NCI-H1092 (cell line): ENCODE measurements at regions not wholly inside any gene's neighbourhood (a gene's known extent, or its start where the extent isn't known, plus 50 kb on each side); places are given as distances from the start of the nearest gene placed in this dataset.
"Not testable (repeated sequence)": the region's sequence is repeated elsewhere in the genome, so short reads cannot be mapped to it uniquely, and the experiment has no call there.

ENCODE experiments used
- DNase-seq: peaks from one replicate; lab custom pipeline; 2025; lab: John Stamatoyannopoulos, UW

DNA sequence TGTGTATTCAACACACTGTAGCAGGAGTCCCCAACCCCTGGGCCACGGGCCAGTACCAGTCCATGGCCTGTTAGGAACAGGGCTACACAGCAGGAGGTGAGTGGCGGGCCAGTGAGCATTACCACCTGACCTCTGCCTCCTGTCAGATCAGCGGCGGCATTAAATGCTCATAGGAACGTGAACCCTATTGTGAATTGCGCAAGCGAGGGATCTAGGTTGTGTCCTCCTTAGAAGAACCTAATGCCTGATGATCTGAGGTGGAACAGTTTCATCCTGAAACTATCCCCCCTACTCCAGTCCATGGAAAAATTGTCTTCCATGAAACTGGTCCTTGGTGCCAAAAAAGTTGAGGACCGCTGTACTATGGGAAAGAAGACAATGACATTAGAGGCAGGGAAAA lies 386.9 kb downstream of the PREX1 start:
- DNase-seq = no peak

DNA sequence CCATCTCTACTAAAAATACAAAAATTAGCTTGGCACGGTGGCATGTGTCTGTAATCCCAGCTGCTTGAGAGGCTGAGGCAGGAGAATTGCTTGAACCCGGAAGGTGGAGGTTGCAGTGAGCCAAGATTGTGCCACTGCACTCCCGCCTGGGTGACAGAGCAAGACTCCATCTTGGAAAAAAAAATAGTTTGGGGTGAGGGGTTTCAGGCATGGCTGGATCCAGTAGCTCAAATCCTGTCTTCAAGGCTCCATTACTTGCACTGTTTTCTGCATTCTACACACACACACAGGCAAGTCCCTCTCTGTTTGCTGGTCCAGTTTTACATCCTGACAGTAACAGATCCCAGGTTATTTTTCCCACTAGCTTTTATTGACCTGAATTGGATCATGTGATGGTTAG lies 387.5 kb downstream of the PREX1 start:
- DNase-seq = not testable (repeated sequence)

DNA sequence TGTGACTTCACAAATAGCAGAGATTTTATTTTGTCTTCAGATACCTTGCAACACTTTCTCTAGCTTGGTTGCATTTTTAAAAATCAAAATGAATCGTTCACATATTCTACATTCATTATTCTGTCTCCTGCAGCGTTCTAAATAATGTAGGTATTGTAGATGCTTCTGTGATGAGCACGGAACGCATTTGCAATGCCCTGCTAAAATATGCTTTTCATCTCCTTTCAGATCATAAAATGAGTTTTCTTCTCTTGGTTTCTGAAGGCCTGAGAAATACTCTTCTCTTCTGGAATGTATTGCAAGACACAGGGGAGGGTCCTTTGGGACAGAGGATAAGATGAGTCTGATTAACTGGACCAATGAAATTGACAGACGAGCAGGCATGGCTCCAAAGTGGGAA lies 390.7 kb downstream of the PREX1 start:
- DNase-seq = no peak

DNA sequence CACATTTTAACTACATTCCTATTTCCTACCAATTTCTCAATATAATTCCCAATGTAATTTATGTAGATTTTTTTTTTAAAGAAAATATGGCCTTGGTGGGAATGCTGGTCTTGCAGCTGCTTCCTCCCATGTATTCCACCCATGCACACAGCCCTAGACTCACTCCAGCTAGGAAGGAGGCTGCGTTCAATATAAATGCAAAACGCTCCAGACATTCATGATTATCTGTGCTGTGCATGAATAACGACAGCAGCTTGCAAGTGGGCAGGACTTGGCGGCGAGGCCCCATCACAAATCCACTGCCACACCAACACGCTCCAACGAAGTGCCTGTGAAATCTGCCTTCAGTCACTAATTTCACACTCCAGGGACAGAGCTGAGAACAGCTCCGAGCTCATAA lies 391.2 kb downstream of the PREX1 start:
- DNase-seq = not testable (repeated sequence)

DNA sequence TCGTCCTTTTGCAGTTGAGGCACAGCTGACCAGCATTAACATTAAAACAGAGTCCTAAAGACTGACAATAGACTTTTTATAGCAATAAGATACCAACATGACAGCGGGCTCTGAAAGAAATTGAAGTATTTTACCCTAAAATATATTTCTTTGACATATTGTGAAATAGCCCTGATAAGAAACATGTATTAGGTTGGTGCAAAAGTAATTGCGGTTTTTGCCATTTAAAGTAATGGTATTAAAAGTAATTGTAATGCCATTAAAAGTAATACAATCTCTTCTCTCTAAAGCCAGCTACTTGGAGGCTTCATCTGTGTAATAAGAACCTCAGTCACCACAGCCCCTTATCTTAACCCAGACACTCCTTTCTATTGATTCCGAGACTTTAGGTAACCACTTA lies 394.6 kb downstream of the PREX1 start:
- DNase-seq = no peak

DNA sequence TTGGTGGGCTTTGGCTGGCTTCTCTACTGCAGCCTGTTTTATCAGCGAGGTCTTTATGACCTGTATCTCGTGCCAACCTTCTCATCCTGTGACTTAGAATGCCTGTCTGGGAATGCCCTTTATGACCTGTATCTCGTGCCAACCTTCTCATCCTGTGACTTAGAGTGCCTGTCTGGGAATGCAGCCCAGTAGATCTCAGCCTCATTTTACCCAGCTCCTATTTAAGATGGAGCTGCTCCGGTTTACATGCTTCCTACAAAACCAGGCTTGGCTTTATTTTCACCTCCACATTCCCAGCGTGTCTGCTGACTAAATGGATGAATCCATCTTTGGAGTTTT lies 395.3 kb downstream of the PREX1 start:
- DNase-seq = no peak

DNA sequence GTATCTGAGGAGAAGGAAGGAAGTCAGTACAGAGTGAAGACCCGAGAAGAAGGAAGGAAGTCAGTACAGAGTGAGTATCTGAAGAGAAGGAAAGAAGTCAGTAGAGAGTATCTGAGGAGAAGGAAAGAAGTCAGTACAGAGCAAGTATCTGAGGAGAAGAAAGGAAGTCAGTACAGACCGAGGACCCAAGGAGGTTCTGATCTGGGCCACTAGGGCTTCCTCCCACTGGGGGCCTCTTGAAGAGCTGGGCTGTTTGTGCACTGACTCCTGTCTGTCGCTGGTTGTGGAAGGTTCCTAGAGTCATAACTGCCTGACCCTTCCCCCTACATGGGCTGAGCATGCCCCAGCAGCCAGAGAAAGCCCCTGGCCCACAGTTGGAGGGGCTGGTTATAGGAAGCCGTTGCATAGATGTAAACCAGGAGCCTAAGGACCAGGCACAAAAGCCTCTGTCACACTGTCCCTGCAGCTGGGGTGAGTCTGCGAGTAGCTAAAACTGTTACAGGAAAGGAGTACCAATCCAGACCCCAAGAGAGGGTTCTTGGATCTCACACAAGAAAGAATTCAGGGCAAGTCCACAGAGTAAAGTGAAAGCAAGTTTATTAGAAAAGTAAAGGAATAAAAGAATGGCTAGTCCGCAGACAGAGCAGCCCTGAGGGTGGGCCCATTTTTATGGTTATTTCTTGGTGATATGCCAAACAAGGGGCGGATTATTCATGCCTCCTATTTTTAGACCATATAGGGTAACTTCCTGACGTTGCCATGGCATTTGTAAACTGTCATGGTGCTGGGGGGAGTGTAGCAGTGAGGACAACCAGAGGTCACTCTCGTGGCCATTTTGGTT lies 395.9 kb downstream of the PREX1 start:
- DNase-seq = no peak

DNA sequence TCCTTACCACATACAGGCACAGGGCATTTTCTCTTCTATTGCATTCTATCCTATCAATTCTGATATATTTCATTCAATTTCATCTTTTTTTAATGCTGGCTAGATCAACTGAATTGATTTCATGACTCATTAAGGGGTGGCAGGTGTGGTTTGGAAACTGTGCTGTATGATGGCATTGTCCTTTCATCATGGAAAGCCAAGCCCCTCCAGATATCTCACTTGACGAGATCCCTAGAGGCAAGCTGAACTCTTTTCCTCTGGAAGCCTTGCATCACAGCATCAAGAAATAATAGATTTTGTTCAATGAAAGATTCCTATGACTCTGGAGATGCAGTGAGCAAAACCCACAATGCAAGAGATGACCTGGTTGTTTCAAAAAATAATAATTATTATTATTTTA lies 401.2 kb downstream of the PREX1 start:
- DNase-seq = no peak

DNA sequence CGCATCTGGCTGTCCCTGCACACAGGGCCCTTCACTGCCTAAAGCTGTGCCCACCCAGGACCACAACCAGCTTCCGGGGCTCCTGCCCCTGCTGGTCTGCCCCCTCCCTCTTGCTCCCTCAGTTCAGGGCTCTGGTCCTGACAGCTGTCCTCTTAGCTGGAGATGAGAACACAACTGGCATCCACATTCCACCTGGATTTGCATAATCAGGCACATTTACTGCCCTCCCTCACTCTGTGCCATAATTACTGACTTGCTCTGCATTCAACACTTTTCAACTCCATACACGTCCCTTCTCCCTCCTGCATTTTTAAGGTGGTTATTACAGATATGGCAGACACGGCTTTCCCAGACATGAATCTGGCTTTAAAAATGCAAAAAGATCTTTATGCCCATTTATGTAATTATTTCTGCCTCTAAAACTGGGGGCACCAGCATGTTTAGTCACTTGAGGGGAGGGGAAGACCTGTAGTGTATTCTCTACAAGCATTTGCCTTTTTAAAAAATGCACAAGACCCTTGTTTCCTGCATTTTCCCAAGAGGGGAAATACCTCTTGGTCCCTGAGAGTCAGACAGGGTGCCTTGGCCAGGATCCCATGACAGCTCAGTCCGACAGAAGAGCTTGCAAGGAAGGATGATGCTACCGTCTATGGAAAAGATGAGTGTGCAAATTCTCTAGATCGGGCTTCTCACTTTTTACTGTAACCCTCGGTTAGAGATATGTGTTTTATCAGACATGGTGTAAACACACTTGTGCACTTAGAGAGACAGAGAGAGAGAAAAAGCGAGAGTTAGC lies 401.8 kb downstream of the PREX1 start:
- DNase-seq = no peak

DNA sequence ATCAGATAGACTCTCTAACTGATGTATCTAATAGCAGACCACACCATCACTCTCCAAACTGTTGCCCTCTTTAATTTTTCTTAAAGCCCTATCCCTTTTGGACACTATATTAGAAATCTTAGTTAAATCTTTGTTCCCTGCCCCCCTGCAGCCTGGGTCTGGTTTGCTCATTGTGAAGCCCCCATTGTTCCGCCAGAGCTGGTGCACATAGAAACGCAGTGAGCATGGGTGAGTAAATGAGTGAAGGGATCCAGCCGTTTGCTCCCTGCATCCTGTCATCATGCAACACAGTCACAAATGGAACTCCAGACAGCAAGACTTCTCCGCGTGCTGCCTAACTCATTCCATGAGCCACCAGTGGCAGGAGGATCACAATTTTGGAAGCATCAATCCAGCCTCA lies 402.5 kb downstream of the PREX1 start:
- no peak for DNase-seq

DNA sequence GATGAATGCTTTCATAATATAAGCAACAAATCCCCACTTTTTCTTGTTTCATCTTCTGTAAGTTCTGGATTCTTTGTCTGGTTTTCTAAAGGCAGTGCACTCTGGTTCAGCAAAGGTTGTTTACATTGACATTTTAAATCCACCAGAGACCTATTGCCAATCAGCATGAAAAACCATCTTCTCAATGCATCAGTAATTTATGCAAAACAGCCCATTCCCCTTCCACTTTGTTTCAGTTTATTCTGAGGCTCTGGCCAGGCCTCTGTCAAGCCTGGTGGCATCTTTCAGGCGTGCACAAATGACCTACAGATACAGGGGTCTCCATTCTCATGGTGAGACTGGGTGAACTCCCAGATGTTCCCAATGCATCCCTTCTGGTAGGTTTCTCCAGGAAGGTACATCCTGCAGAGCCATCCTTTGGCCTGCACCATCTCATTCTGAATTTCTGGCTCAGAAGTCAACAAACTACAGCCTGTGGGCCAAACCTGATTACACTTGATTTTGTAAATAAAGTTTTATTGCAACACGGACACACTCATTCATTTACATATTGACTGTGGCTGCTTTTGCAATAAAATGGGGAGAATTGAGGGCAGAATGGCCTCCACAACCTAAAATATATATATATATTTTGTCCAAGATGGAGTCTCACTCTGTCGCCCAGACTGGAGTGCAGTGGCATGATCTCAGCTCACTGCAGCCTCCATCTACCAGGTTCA lies 405.4 kb downstream of the PREX1 start:
- no peak for DNase-seq

DNA sequence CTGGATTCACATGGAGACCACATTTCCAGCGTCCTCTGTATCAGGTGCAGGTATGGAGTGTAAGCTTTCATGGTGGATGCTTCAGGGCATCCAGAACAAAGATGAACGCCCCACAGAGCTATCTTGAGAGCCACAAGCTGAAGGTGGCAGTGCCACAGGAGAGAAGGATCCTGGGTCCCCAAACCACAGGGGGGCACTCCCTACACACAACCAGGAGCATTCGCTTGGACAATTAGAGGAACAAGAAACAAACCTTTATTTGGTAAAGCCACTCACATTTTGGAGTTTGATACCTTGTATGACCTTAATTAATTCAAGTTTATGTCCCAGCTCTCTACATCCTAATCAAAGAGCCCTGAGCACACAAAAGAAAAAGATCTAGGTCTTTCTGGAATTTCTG lies 406.3 kb downstream of the PREX1 start:
- no peak for DNase-seq

DNA sequence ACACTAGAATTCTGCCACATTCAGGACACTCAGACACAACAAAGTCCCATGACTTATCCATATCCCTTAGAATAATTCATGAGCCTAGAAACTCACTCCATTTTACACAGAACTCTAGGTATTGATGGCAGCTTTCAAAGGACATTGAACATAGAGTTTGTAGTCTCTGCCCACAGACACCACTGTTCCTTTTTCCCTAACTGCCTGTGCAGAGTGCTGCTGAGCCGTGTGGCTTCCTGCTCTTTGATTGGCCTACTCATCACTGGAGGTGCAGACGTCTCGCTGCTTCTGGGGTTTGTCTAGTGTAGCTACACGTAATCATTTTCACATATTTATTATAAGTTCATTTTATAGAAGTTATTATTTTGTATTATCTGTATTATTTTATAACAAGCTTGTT lies 407.6 kb downstream of the PREX1 start:
- DNase-seq = no peak

DNA sequence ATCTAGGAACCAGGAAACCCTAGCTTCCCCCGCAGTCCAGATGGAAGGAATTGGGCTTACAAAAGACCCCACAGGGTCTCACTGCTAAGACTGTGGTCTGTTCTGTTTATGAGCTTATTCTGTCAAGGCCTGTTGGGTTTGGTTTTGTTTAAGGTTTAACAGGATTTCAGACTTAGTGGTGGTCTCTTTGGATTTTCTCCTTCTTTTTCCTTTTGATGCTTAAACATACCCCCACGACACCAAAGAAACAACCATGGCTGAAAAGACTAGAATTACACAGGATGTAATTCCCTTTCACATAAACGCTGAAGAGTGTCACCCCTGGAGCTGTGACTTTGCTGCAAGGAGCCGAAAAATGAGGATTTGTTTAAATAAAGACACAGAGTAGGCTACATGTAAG lies 408.6 kb downstream of the PREX1 start:
- DNase-seq = no peak

DNA sequence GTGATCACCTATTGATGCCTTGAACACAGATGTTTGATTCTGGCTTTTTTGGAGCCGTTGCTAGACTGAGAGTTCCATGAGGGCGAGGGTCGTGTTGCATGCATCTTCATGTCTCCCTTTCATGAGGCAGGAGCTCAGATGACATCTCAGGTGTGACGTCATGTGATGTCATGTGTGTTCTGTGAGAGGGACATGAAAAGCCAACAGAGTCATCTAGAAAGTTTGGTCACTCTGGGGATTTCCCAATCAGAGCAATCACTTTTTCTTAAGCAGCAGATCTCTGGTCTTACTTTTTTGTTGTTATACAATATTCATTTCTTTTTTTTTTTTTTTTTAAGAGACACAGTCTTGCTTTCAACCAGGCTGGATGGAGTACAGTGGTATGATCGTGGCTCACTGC lies 411.8 kb downstream of the PREX1 start:
- no peak for DNase-seq

DNA sequence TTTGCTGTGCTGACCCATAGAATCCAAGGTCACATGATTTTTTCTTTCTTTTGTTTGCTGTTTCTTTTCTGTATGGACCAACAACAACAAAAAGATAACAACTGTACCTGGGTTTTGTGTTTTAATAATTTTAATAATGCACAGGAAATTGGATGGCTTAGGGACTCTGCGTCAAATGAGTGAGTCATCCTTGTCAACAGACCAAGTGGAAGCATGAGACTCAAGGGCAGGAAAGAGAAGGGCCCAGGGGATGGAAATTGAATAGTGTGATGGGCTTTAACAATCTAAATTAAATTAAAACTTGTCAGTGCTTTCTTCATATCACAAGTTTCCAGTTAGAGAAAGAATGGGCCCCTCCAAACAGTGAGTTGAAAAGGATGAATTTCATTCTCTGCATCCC lies 413.0 kb downstream of the PREX1 start:
- no peak for DNase-seq

DNA sequence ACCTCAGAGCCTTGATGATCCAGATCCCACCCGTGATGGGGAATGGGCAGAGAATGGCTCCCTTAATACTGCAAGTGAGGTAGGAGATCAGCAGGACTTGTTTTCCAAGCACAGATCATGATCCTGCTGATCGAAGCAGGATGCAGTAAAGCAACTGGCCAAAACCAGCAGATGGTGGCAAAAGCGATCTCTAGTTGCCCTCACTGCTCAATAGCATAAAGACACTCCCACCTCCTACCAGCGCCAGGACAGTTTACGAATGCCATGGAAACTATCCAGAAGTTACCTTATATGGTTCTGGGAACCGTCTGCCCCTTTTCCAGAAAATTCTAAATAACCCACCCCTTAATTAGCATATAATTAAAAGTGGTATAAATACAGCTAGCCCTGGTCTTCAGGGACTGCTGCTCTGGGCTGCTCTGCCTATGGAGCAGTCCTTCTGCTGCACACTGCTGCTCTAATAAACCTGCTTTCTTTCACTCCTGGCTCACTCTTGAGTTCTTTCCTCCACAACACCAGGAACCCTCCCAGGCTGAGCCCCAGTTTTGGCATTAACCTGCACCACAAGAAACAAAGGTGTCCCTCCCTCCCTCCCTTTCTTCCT lies 415.8 kb downstream of the PREX1 start:
- no peak for DNase-seq

DNA sequence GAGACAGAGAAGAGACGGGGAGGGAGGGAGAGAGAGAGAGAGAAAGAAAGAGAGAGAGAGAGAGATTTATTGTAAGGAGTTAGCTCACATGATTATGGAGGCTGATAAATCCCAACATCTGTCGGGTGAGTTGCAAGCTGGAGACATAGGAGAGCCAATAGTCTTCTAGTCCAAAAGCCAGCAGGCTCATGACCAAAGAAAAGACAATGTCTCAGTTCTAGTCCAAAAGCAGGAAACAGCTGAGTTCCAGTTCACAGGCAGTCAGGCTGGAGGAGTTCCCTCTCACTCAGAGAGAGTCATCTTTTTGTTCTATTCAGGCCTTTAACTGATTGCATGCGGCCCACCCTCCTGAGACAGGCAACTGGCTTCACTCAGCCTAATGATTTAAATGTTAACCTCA lies 416.6 kb downstream of the PREX1 start:
- no peak for DNase-seq

DNA sequence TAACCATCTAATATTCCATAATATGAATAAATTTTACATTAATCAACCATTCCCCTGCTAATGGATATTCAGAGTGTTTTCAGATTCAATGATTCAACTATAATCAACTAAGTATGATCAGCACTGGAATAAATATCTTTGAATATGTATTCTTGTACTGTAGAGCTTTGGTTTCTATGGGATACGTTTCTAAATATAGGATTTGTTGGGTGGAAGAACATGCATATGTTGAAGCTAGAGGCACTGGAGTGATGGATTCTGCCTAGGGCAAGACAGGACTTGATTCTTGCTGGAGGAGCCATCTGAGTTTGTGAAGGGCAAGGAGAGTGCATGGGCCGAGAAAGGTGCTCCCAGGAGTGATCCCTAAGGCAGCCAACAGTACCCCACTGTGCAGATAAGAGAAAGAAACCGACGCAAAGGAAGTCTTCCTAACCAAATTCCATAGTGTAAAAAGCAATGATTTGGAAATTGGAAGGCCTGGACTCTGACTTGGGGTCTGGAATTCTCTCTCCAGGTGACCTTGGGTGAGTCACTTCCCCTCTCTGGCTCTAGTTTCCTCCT lies 418.7 kb downstream of the PREX1 start:
- no peak for DNase-seq

DNA sequence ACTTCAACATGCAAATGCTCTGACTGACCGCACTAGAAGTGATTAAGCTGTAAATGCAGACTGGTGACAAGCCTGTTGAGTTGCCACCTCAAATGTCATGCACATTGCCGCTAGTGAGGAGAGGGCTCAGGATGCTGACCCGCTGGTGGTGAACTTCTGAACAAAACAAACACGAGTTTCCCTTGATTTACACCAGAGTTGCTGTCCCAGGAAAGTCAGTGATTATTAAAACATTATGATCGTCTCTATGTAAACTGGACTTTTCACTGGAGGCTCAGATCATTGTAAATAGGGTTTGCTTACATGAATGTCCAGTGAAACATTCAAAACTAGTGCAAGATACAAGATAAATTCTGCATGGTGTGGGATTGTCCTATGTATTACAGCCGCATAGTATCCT lies 420.1 kb downstream of the PREX1 start:
- DNase-seq = no peak

DNA sequence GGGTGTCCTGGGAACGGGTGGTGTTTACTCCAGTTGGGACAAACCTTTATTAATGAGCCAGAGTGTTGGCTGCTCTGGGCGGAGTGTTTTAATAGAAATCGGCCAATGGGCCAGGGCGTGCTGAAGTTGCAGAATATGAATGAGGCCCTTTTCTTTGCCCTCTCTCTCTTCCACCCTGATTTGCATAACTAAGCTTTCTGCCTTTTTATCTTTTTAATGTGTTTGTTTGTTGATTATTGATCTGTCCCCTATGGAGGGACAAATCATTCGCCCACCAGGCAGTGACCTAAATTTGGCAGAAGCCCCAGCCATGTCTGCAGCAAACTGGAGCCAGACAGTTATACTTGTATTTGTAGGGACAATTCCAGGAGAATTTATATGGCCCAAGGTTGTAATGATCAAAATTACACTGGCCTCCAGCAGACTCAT lies 420.9 kb downstream of the PREX1 start:
- no peak for DNase-seq

DNA sequence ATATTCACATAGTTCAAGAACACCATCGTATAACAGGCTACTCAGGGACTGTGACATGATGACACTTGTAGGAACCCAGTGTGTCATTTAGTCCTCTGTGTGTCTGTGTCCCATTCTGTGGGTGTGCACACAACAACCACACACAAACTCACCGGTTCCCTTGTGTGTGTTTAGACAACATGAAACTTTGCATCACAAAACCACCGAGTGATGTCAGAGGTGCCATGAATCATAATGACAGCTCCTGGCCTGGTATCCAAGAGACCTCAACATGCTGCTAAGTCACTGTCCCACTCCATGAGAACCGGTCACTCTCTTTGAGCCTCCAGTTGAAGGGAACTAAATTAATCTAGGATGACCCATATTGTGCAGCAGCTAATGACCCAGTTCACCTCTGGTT lies 421.3 kb downstream of the PREX1 start:
- no peak for DNase-seq
